ENCODE measurements at regions not wholly inside any gene's neighbourhood (a gene's known extent, or its start where the extent isn't known, plus 50 kb on each side); places are given as distances from the start of the nearest gene placed in this dataset.
"Not testable (repeated sequence)": the region's sequence is repeated elsewhere in the genome, so short reads cannot be mapped to it uniquely, and the experiment has no call there.

DNA sequence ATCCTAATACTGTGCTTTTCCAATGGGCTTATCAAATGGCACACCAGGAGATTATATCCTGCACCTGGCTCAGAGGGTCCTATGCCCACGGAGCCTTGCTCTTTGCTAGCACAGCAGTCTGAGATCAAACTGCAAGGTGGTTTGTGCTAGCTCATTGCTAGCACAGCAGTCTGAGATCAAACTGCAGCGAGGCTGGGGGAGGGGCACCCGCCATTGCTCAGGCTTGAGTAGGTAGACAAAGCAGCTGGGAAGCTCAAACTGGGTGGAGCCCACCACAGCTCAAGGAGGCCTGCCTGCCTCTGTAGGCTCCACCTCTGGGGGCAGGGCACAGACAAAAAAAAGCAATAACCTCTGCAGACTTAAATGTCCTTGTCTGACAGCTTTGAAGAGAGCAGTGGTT is 116.0 kb upstream of the ETV3 start:
- Mint-ChIP-seq H3K27me3 (peaks cover 29 to 33% of the 10 kb centered on the region in 2 donors), H3K9me3 (peaks cover 0 to 10% (median 0%) of the 10 kb centered on the region in 3 donors)
- H3K27ac ChIP-seq (ENCODE audit: low read length); DNase-seq; H3K4me3 Mint-ChIP-seq; ATAC-seq (replicated peaks in 1 of 4); H3K4me3 ChIP-seq (ENCODE audit: control insufficient read depth in 1 of 2, extremely low read depth in 1 of 2, low read length in 1 of 2); H3K4me1 Mint-ChIP-seq; H3K9me3 ChIP-seq; CTCF ChIA-PET; H3K27ac Mint-ChIP-seq; POLR2A ChIA-PET; H3K4me1 ChIP-seq (ENCODE audit: control insufficient read depth in 1 of 2, extremely low read depth in 1 of 2, insufficient read depth in 2 of 2, low read length in 2 of 2); H3K27me3 ChIP-seq (replicated peaks in 1 of 2; ENCODE audit: control insufficient read depth in 2 of 2, extremely low read depth in 1 of 2, insufficient read depth in 2 of 2, low read length in 1 of 2); H3K36me3 Mint-ChIP-seq; H3K36me3 ChIP-seq (ENCODE audit: control insufficient read depth in 2 of 2, extremely low read depth in 1 of 2, insufficient read depth in 1 of 2, low read length in 1 of 2): not testable (repeated sequence)
- 90% methylated on average over 2 of the region's 3 CpGs for WGBS (ENCODE audit: insufficient coverage)

DNA sequence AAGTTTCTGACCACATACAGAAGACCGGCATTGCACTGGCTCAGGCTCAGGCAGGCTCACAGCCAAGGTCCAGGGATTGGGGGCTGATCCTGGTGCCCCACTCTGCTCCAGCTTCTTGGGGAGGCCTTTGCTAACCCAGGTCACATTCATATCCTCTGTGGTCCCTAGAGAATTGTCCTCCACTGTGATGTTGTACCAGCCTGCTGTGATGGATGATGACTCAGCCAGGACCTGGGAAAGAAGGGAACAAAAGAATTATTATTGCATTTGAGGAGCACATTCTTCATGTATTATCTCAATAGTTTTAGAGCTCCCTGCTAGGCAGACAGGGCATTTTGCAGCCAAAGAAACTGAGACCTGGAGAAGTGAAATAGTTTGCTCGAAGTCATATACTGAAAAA is 114.3 kb upstream of the ETV3 start:
- POLR2A ChIA-PET, result no interaction called here
- H3K27ac Mint-ChIP-seq, result peak overlapping the region in 1 of 2 donors; percentile 9
- H3K9me3 Mint-ChIP-seq, result peaks cover 0 to 16% (median 0%) of the 10 kb centered on the region in 3 donors

DNA sequence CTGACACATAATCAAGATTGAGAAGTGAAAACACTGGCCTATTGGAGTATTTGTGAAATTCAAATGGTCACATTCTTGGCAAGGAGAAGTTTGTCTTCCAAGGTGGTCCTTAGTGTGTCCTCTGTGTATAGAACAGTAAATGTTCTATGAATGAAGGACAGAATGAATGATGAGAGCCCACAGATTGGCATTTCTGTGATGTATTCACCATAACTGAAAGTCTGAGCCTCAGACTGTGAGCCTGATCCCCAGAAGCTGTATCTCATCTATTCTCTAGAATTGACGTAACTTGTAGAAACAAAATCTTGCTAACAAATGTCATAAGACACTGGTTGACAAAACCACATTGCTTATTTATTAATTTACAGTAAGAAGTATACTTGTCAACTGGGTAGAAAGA is 111.5 kb upstream of the ETV3 start:
- DNase-seq, result no peak
- Mint-ChIP-seq H3K27ac (no peak overlapping the region), H3K4me3 (no peak overlapping the region), H3K9me3 (peaks cover 0 to 12% (median 1%) of the 10 kb centered on the region in 3 donors), H3K4me1 (no peaks in the 10 kb centered on the region), H3K27me3 (peaks cover 50 to 56% of the 10 kb centered on the region in 2 donors), H3K36me3 (no peaks in the 10 kb centered on the region)
- no CpG with 5 or more reads among the region's 1 CpG for WGBS (ENCODE audit: insufficient coverage)
- no peak overlapping the region for H3K4me3 ChIP-seq (ENCODE audit: control insufficient read depth in 1 of 2, extremely low read depth in 1 of 2, low read length in 1 of 2)
- POLR2A ChIA-PET, result no interaction called here
- peaks cover 0 to 17% of the 10 kb centered on the region in 2 experiments for H3K27me3 ChIP-seq (replicated peaks in 1 of 2; ENCODE audit: control insufficient read depth in 2 of 2, extremely low read depth in 1 of 2, insufficient read depth in 2 of 2, low read length in 1 of 2)
- ATAC-seq (replicated peaks in 1 of 4), result no peak
- H3K9me3 ChIP-seq, result no peaks in the 10 kb centered on the region
- H3K4me1 ChIP-seq (ENCODE audit: control insufficient read depth in 1 of 2, extremely low read depth in 1 of 2, insufficient read depth in 2 of 2, low read length in 2 of 2), result no peaks in the 10 kb centered on the region
- no peaks in the 10 kb centered on the region for H3K36me3 ChIP-seq (ENCODE audit: control insufficient read depth in 2 of 2, extremely low read depth in 1 of 2, insufficient read depth in 1 of 2, low read length in 1 of 2)
- CTCF ChIA-PET, result no interaction called here
- no peak overlapping the region for H3K27ac ChIP-seq (ENCODE audit: low read length)

More for the DNA sequence above, 114.3 kb upstream of the ETV3 start:
- Mint-ChIP-seq H3K4me3 (no peak overlapping the region), H3K36me3 (no peaks in the 10 kb centered on the region), H3K27me3 (peaks cover 39 to 41% of the 10 kb centered on the region in 2 donors), H3K4me1 (no peaks in the 10 kb centered on the region)
- Histone ChIP-seq H3K4me3 (ENCODE audit: control insufficient read depth in 1 of 2, extremely low read depth in 1 of 2, low read length in 1 of 2) (no peak overlapping the region), H3K4me1 (ENCODE audit: control insufficient read depth in 1 of 2, extremely low read depth in 1 of 2, insufficient read depth in 2 of 2, low read length in 2 of 2) (no peaks in the 10 kb centered on the region), H3K27ac (ENCODE audit: low read length) (no peak overlapping the region), H3K9me3 (no peaks in the 10 kb centered on the region), H3K36me3 (ENCODE audit: control insufficient read depth in 2 of 2, extremely low read depth in 1 of 2, insufficient read depth in 1 of 2, low read length in 1 of 2) (no peaks in the 10 kb centered on the region), H3K27me3 (replicated peaks in 1 of 2; ENCODE audit: control insufficient read depth in 2 of 2, extremely low read depth in 1 of 2, insufficient read depth in 2 of 2, low read length in 1 of 2) (peaks cover 0 to 6% of the 10 kb centered on the region in 2 experiments)
- CTCF ChIA-PET, result no interaction called here
- no peak for DNase-seq
- ATAC-seq (replicated peaks in 1 of 4), result no peak
- 75% methylated on average over 1 of the region's 2 CpGs for WGBS (ENCODE audit: insufficient coverage)

DNA sequence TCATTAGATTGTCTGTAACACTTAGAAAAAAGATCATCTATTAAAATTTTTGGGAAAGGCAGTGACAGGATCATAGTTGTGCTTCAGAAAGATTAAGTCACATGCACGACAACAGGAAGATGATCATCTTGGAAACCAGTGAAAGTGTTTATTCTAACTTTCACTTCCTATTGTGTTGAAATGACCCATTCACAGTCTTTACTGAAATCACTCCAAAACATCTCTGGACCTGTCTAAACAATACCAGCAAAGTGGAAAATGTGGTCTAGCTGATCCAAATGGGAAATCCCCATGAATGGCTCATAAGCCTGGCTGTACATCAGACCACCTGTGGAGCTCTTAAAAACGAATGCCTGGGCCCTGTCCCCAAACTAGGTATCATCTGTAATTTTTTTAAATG is 111.1 kb upstream of the ETV3 start:
- Mint-ChIP-seq H3K27ac (no peak overlapping the region), H3K27me3 (peaks cover 49 to 59% of the 10 kb centered on the region in 2 donors), H3K4me1 (no peaks in the 10 kb centered on the region), H3K36me3 (no peaks in the 10 kb centered on the region), H3K4me3 (no peak overlapping the region), H3K9me3 (peaks cover 0 to 12% (median 5%) of the 10 kb centered on the region in 3 donors)
- Histone ChIP-seq H3K27me3 (replicated peaks in 1 of 2; ENCODE audit: control insufficient read depth in 2 of 2, extremely low read depth in 1 of 2, insufficient read depth in 2 of 2, low read length in 1 of 2) (peaks cover 0 to 17% of the 10 kb centered on the region in 2 experiments), H3K9me3 (no peaks in the 10 kb centered on the region), H3K4me1 (ENCODE audit: control insufficient read depth in 1 of 2, extremely low read depth in 1 of 2, insufficient read depth in 2 of 2, low read length in 2 of 2) (no peaks in the 10 kb centered on the region), H3K4me3 (ENCODE audit: control insufficient read depth in 1 of 2, extremely low read depth in 1 of 2, low read length in 1 of 2) (no peak overlapping the region), H3K36me3 (ENCODE audit: control insufficient read depth in 2 of 2, extremely low read depth in 1 of 2, insufficient read depth in 1 of 2, low read length in 1 of 2) (no peaks in the 10 kb centered on the region), H3K27ac (ENCODE audit: low read length) (no peak overlapping the region)
- ChIA-PET CTCF (no interaction called here), POLR2A (no interaction called here)
- DNase-seq (no peak), ATAC-seq (replicated peaks in 1 of 4) (no peak)
- no CpG with 5 or more reads among the region's 2 CpGs for WGBS (ENCODE audit: insufficient coverage)

DNA sequence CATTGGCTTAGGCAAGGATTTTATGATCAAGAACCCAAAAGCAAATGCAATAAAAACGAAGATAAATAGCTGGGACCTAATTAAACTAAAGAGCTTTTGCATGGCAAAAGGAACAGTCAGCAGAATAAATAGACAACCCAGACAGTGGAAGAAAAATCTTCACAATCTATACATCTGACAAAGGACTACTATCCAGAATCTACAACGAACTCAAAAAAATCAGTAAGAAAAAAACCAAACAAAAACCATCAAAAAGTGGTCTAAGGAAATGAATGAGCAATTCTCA is 109.5 kb upstream of the ETV3 start:
- CTCF ChIA-PET; DNase-seq; H3K36me3 ChIP-seq (ENCODE audit: control insufficient read depth in 2 of 2, extremely low read depth in 1 of 2, insufficient read depth in 1 of 2, low read length in 1 of 2); H3K27ac ChIP-seq (ENCODE audit: low read length); H3K36me3 Mint-ChIP-seq; POLR2A ChIA-PET; H3K27ac Mint-ChIP-seq; H3K4me1 Mint-ChIP-seq; H3K9me3 ChIP-seq; H3K4me3 ChIP-seq (ENCODE audit: control insufficient read depth in 1 of 2, extremely low read depth in 1 of 2, low read length in 1 of 2); H3K4me3 Mint-ChIP-seq; H3K9me3 Mint-ChIP-seq; H3K4me1 ChIP-seq (ENCODE audit: control insufficient read depth in 1 of 2, extremely low read depth in 1 of 2, insufficient read depth in 2 of 2, low read length in 2 of 2); ATAC-seq (replicated peaks in 1 of 4): not testable (repeated sequence)
- H3K27me3 Mint-ChIP-seq, result peaks cover 39 to 48% of the 10 kb centered on the region in 2 donors
- H3K27me3 ChIP-seq (replicated peaks in 1 of 2; ENCODE audit: control insufficient read depth in 2 of 2, extremely low read depth in 1 of 2, insufficient read depth in 2 of 2, low read length in 1 of 2), result peaks cover 0 to 14% of the 10 kb centered on the region in 2 experiments
- no CpG with 5 or more reads among the region's 2 CpGs for WGBS (ENCODE audit: insufficient coverage)

DNA sequence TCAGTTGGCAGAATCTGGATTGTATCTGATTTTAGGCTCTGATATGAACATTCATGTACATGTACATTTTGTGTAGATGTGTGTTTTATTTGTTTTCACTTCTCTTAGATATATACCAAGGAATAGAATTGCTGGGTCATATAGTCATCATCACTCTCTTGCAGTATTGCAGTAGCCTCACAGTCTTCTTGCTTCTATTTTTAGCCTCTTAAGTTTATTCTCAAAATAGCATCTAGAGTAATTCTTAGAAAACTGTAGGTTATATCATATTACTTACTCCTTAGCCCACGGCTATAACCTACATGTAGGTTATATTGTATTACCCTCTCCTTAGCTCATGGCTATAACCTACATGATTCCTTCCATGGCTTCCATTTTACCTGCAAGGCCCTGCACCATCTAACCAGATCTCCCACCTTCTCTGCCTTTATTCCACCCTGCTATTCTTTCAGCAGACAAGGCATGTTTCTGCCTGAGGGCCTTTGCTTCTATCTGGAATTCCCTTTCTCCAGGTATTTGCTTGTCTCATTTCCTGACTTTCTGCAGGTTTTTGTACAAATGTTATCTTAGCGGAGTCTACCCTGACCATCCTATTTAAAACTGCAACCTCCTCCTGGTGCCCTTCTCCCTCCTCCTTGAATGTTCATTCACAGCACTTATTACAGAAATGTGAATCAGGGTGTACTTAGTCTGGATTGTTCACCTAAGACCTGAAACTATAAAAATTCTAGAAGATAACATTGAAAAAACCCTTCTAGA is 109.0 kb upstream of the ETV3 start:
- CTCF ChIA-PET, result no interaction called here
- POLR2A ChIA-PET, result no interaction called here
- H3K4me1 ChIP-seq (ENCODE audit: control insufficient read depth in 1 of 2, extremely low read depth in 1 of 2, insufficient read depth in 2 of 2, low read length in 2 of 2), result no peaks in the 10 kb centered on the region

DNA sequence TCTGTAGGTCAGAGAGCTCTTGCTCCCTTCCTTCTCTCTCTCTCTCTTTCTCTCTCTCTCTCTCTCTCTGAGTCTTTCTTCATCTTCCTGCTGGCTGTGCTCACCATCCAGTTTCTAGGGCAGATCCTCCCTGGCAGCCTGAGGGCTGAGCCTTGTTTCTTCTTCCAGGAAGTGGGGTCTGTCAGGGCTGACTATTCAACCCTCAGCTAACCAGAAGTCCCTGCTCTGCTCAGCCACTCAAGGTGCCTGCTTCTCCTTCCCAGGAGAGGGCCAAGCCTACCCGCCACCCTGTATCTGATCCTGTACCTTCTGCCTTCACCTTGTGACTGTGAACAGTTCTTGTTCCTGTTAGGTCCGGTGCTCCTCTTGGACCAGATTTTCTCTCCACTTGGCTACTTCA is 107.6 kb upstream of the ETV3 start:
- no peak overlapping the region for H3K4me3 ChIP-seq (ENCODE audit: control insufficient read depth in 1 of 2, extremely low read depth in 1 of 2, low read length in 1 of 2)
- CTCF ChIA-PET, result no interaction called here
- no peak overlapping the region for H3K27ac Mint-ChIP-seq
- H3K4me3 Mint-ChIP-seq, result no peak overlapping the region
- no peaks in the 10 kb centered on the region for H3K9me3 ChIP-seq
- H3K27ac ChIP-seq (ENCODE audit: low read length), result no peak overlapping the region
- no peaks in the 10 kb centered on the region for H3K36me3 Mint-ChIP-seq
- H3K4me1 Mint-ChIP-seq, result no peaks in the 10 kb centered on the region
- ATAC-seq (replicated peaks in 1 of 4) (no peak), DNase-seq (no peak)
- WGBS (ENCODE audit: insufficient coverage), result 83% methylated on average over 2 of the region's 2 CpGs
- peaks cover 0 to 8% (median 5%) of the 10 kb centered on the region in 3 donors for H3K9me3 Mint-ChIP-seq
- POLR2A ChIA-PET, result no interaction called here
- no peaks in the 10 kb centered on the region for H3K36me3 ChIP-seq (ENCODE audit: control insufficient read depth in 2 of 2, extremely low read depth in 1 of 2, insufficient read depth in 1 of 2, low read length in 1 of 2)
- H3K27me3 ChIP-seq (replicated peaks in 1 of 2; ENCODE audit: control insufficient read depth in 2 of 2, extremely low read depth in 1 of 2, insufficient read depth in 2 of 2, low read length in 1 of 2), result peaks cover 0 to 11% of the 10 kb centered on the region in 2 experiments
- peaks cover 32 to 38% of the 10 kb centered on the region in 2 donors for H3K27me3 Mint-ChIP-seq
- no peaks in the 10 kb centered on the region for H3K4me1 ChIP-seq (ENCODE audit: control insufficient read depth in 1 of 2, extremely low read depth in 1 of 2, insufficient read depth in 2 of 2, low read length in 2 of 2)

More for the DNA sequence above, 109.0 kb upstream of the ETV3 start:
- no peaks in the 10 kb centered on the region for H3K4me1 Mint-ChIP-seq
- Histone ChIP-seq H3K4me3 (ENCODE audit: control insufficient read depth in 1 of 2, extremely low read depth in 1 of 2, low read length in 1 of 2) (no peak overlapping the region), H3K27ac (ENCODE audit: low read length) (no peak overlapping the region), H3K9me3 (no peaks in the 10 kb centered on the region), H3K27me3 (replicated peaks in 1 of 2; ENCODE audit: control insufficient read depth in 2 of 2, extremely low read depth in 1 of 2, insufficient read depth in 2 of 2, low read length in 1 of 2) (peaks cover 0 to 11% of the 10 kb centered on the region in 2 experiments), H3K36me3 (ENCODE audit: control insufficient read depth in 2 of 2, extremely low read depth in 1 of 2, insufficient read depth in 1 of 2, low read length in 1 of 2) (no peaks in the 10 kb centered on the region)
- H3K4me3 Mint-ChIP-seq, result no peak overlapping the region
- H3K27ac Mint-ChIP-seq, result no peak overlapping the region
- ATAC-seq (replicated peaks in 1 of 4), result no peak
- peaks cover 35 to 45% of the 10 kb centered on the region in 2 donors for H3K27me3 Mint-ChIP-seq
- WGBS (ENCODE audit: insufficient coverage), result no CpG with 5 or more reads among the region's 2 CpGs
- peaks cover 0 to 8% (median 5%) of the 10 kb centered on the region in 3 donors for H3K9me3 Mint-ChIP-seq
- no peak for DNase-seq
- H3K36me3 Mint-ChIP-seq, result no peaks in the 10 kb centered on the region

All from T-cell (primary cell).